ENCODE measurements at regions not wholly inside any gene's neighbourhood (a gene's known extent, or its start where the extent isn't known, plus 50 kb on each side); places are given as distances from the start of the nearest gene placed in this dataset.
A peak's percentile ranks its signal among the peaks of the same experiment; 100 is the strongest.

GRCh38 chr5:136802383-136802782 lies 437.0 kb upstream of the TRPC7 start:
- no peaks in the 10 kb centered on the region for H3K36me3 ChIP-seq (ENCODE audit: control insufficient read depth in 2 of 4, insufficient read depth in 4 of 4, low read length in 3 of 4)
- H3K23ac ChIP-seq (ENCODE audit: insufficient read length), result no peak overlapping the region
- no peak overlapping the region for H2BK12ac ChIP-seq (ENCODE audit: low read depth, low read length)
- TF ChIP-seq NANOG (IDR thresholded peaks at IDR 0.05; ENCODE audit: insufficient read depth, low read depth, low read length, poor library complexity, severe bottlenecking) (no peak), RAD21 (IDR thresholded peaks at IDR 0.05 in 1 of 2, conservative IDR thresholded peaks at IDR 0.05 in 1 of 2; ENCODE audit: low read depth in 2 of 2, low read length in 2 of 2) (peak; percentile 82 to 84), POLR2AphosphoS5 (IDR thresholded peaks at IDR 0.05; ENCODE audit: low read depth, low read length) (no peak)
- TF ChIP-seq, protein P1, sequence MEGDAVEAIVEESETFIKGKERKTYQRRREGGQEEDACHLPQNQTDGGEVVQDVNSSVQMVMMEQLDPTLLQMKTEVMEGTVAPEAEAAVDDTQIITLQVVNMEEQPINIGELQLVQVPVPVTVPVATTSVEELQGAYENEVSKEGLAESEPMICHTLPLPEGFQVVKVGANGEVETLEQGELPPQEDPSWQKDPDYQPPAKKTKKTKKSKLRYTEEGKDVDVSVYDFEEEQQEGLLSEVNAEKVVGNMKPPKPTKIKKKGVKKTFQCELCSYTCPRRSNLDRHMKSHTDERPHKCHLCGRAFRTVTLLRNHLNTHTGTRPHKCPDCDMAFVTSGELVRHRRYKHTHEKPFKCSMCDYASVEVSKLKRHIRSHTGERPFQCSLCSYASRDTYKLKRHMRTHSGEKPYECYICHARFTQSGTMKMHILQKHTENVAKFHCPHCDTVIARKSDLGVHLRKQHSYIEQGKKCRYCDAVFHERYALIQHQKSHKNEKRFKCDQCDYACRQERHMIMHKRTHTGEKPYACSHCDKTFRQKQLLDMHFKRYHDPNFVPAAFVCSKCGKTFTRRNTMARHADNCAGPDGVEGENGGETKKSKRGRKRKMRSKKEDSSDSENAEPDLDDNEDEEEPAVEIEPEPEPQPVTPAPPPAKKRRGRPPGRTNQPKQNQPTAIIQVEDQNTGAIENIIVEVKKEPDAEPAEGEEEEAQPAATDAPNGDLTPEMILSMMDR (IDR thresholded peaks at IDR 0.05; ENCODE audit: control extremely low read depth in 1 of 3, insufficient read depth in 1 of 3, low read depth in 1 of 3, low read length in 3 of 3), result peak in 2 of 3 experiments; percentile 37 to 55; a peak in 3 of 4 replicates
- H3K4ac ChIP-seq (replicated peaks; ENCODE audit: insufficient read length, low read depth, low read length), result no peak overlapping the region
- no peak overlapping the region for H2BK15ac ChIP-seq (ENCODE audit: low read length)
- no peak overlapping the region for H2BK20ac ChIP-seq (ENCODE audit: low read length)
- H2AK5ac ChIP-seq (ENCODE audit: low read depth, low read length), result no peak overlapping the region
- DNase-seq (ENCODE audit: low read depth in 1 of 2, low spot score in 2 of 2), result no peak
- no peak overlapping the region for H3K4me2 ChIP-seq (ENCODE audit: insufficient read depth in 1 of 2, low read depth in 2 of 2, low read length in 2 of 2)
- H3K23me2 ChIP-seq (ENCODE audit: low read depth, low read length), result no peaks in the 10 kb centered on the region
- no peak overlapping the region for H3K18ac ChIP-seq (ENCODE audit: extremely low read depth, low read length)
- WGBS, 2 experiments (ENCODE audit: extremely low coverage in 1 of 2, insufficient coverage in 1 of 2, insufficient read length in 1 of 2, insufficient replicate concordance in 2 of 2, low coverage in 1 of 2, low lambda C conversion rate in 2 of 2, missing lambda C conversion rate in 1 of 2), result 78% methylated on average over 2 of the region's 2 CpGs; no CpG with 5 or more reads in 1 of the 2 experiments
- no peaks in the 10 kb centered on the region for H3K27me3 ChIP-seq (replicated peaks in 1 of 4; ENCODE audit: control insufficient read depth in 3 of 4, extremely low read depth in 1 of 4, insufficient read depth in 3 of 4, low read length in 3 of 4)
- no peak overlapping the region for H4K5ac ChIP-seq (ENCODE audit: insufficient read length, low read depth, low read length)
- no peak overlapping the region for H3K14ac ChIP-seq (ENCODE audit: insufficient read length)
- H3K56ac ChIP-seq (replicated peaks; ENCODE audit: insufficient read length, low read depth, low read length), result no peak overlapping the region
- no peak overlapping the region for H4K91ac ChIP-seq (replicated peaks; ENCODE audit: insufficient read length, low read length)
- no peak overlapping the region for H2BK5ac ChIP-seq (ENCODE audit: low read depth, low read length)
- H3K9me3 ChIP-seq (ENCODE audit: insufficient read depth in 2 of 2, low read depth in 1 of 2, low read length in 1 of 2), result no peaks in the 10 kb centered on the region
- H4K8ac ChIP-seq (ENCODE audit: extremely low read depth, insufficient read depth, low read length), result no peak overlapping the region
- FAIRE-seq, result peak; percentile 42
- H3K4me1 ChIP-seq (replicated peaks in 1 of 4; ENCODE audit: control insufficient read depth in 3 of 4, insufficient read depth in 4 of 4, low read length in 3 of 4), result no peaks in the 10 kb centered on the region
- no peak overlapping the region for H2AFZ ChIP-seq (ENCODE audit: low read length)
- no peaks in the 10 kb centered on the region for H3K79me1 ChIP-seq (ENCODE audit: low read depth, low read length)
- H4K20me1 ChIP-seq (replicated peaks in 1 of 2; ENCODE audit: control insufficient read depth in 1 of 2, insufficient read depth in 2 of 2, low read length in 2 of 2), result no peaks in the 10 kb centered on the region
- ChIA-PET POLR2A (ENCODE audit: partially characterized antibody) (interaction anchor here (1.6 kb wide), 1 partner anchor 250 kb away, joined by 5 read pairs; no protein-coding TSS in a partner anchor), CTCF (ENCODE audit: partially characterized antibody) (interaction anchor here (0.6 to 3.8 kb wide), 23 partner anchors 8 to 802 kb away, joined by 3 to 23 read pairs (median 4); partner anchors contain the start of gene SPOCK1)
- no peaks in the 10 kb centered on the region for H3K79me2 ChIP-seq (ENCODE audit: control insufficient read depth in 1 of 2, insufficient read depth in 2 of 2, low read length in 2 of 2)
- H2BK120ac ChIP-seq (replicated peaks; ENCODE audit: low read depth, low read length), result no peak overlapping the region
- H3K4me3 ChIP-seq (ENCODE audit: extremely low read depth in 1 of 4, insufficient read depth in 2 of 4, low read depth in 3 of 4, low read length in 4 of 4), result no peak overlapping the region
- H3K9ac ChIP-seq (replicated peaks in 1 of 4; ENCODE audit: extremely low read depth in 1 of 4, low read depth in 3 of 4, low read length in 3 of 4), result no peak overlapping the region
- H3K27ac ChIP-seq (ENCODE audit: low read depth, low read length), result no peak overlapping the region

Measured in H1 (cell line).